Thyroid gland (tissue), 4 donors: ENCODE measurements at regions not wholly inside any gene's neighbourhood (a gene's known extent, or its start where the extent isn't known, plus 50 kb on each side); places are given as distances from the start of the nearest gene placed in this dataset.

Experiments
- DNase-seq, 2 donors: peaks; one replicate each; pipeline ENCODE4 v3.0.0-alpha.2; 2019
- H3K27ac ChIP-seq, 3 donors: fragments of 200-600 bp; sonication (generic); 1 replicate in 2 of 3; 2 replicates in 1 of 3; pipeline ENCODE4 v1.5.1; 2016 to 2019; ENCODE audit warnings: mild to moderate bottlenecking in 1 of 3, moderate library complexity in 1 of 3
- H3K27me3 ChIP-seq: fragments of 200-600 bp; sonication (generic); one replicate; pipeline ENCODE4 v1.5.1; 2019
- H3K36me3 ChIP-seq, 2 donors: fragments of 200-600 bp; sonication (generic); one replicate each; pipeline ENCODE4 v1.5.1; 2016 to 2019
- H3K4me1 ChIP-seq, 2 donors: fragments of 200-600 bp; sonication (generic); one replicate each; pipeline ENCODE4 v1.5.1; 2017 to 2019
- H3K4me3 ChIP-seq, 3 donors: fragments of 200-600 bp; sonication (generic); replicated peaks in 1 of 3; 1 replicate in 2 of 3; 2 replicates in 1 of 3; pipeline ENCODE4 v1.5.1; 2016; ENCODE audit warnings: mild to moderate bottlenecking in 1 of 3
- H3K9me3 ChIP-seq: fragments of 200-600 bp; sonication (generic); one replicate; pipeline ENCODE4 v1.5.1; 2017
- POLR2A ChIP-seq, 2 donors: fragments of 450-650 bp; IDR thresholded peaks; one replicate each; pipeline ENCODE4 v1.6.1; 2017; ENCODE audit warnings: antibody characterized with exemption in 2 of 2, mild to moderate bottlenecking in 2 of 2, moderate library complexity in 1 of 2
- WGBS, 2 donors: methylation state at CpG; one replicate each; pipeline ENCODE4 v1.1.5; 2017; 5-methylcytosine and 5-hydroxymethylcytosine counted together
- intact Hi-C: fragments of 100-400 bp; cut with DNase I; formaldehyde crosslinking; loops from one replicate; pipeline ENCODE4 v1.15.1; 2023
- TF ChIP-seq, protein P1 (sequence below), 6 experiments: fragments of 200-600 bp in 3 of 6; fragments of 450-650 bp in 3 of 6; sonication (generic) in 3 of 6; IDR thresholded peaks; one replicate each; pipeline ENCODE4 v1.5.1; 2016 to 2019; ENCODE audit warnings: antibody characterized with exemption in 6 of 6, mild to moderate bottlenecking in 2 of 6, inconsistent platforms in 1 of 6, moderate library complexity in 1 of 6

DNA sequence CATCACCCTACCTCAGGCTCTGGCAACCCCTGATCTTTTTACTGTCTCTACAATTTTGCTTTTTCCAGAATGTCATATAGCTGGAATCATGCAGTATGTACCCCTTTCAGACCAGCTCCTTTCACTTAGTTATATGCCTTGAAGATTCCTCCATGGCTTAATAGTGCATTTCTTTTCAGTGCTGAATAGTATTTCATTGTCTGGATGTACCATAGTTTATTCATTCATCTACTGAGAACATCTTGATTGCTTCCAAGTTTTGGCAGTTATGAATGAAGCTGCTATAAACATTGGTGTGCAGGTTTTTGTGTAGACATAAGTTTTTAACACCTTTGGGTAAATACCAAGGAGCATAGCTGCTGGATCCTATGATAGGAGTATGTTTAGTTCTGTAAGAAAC is 50.8 kb upstream of the ANP32A start:
- no peak for DNase-seq
- Histone ChIP-seq H3K27me3 (no peaks in the 10 kb centered on the region), H3K4me3 (no peak overlapping the region), H3K27ac (no peak overlapping the region), H3K36me3 (no peaks in the 10 kb centered on the region), H3K9me3 (no peaks in the 10 kb centered on the region), H3K4me1 (peaks cover 0 to 5% of the 10 kb centered on the region in 2 donors)
- intact Hi-C loops, result loop anchor here (10.0 kb wide), 1 partner anchor 97 kb away; no protein-coding TSS in a partner anchor
- TF ChIP-seq, protein P1, sequence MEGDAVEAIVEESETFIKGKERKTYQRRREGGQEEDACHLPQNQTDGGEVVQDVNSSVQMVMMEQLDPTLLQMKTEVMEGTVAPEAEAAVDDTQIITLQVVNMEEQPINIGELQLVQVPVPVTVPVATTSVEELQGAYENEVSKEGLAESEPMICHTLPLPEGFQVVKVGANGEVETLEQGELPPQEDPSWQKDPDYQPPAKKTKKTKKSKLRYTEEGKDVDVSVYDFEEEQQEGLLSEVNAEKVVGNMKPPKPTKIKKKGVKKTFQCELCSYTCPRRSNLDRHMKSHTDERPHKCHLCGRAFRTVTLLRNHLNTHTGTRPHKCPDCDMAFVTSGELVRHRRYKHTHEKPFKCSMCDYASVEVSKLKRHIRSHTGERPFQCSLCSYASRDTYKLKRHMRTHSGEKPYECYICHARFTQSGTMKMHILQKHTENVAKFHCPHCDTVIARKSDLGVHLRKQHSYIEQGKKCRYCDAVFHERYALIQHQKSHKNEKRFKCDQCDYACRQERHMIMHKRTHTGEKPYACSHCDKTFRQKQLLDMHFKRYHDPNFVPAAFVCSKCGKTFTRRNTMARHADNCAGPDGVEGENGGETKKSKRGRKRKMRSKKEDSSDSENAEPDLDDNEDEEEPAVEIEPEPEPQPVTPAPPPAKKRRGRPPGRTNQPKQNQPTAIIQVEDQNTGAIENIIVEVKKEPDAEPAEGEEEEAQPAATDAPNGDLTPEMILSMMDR (IDR thresholded peaks at IDR 0.05), result no peak
- no peak for TF ChIP-seq POLR2A (IDR thresholded peaks at IDR 0.05)

DNA sequence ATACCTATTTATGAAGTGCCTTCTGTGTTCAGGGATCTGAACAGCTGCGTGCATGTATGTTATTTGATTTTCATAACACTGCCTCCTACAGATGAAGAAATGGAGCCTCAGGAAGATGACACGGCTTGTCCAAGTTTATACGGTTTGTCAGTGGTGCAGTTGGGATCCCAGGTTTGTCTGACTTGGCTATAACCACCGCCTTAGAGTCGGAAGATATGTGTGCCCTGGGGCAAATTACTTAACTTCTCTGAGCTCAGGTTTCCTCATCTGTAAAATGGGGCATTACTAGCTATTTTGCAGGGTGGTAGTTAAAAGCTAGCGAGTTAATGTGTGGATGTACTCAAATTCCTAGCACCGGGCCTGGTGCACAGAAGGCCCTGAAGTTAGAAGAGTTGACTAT is 54.1 kb upstream of the ANP32A start:
- no peaks in the 10 kb centered on the region for H3K27me3 ChIP-seq
- no peak overlapping the region for H3K4me3 ChIP-seq
- WGBS, 2 donors, result 94 to 95% methylated on average over 7 of the region's 7 CpGs
- TF ChIP-seq POLR2A (IDR thresholded peaks at IDR 0.05), result no peak
- TF ChIP-seq, protein P1 (IDR thresholded peaks at IDR 0.05), result no peak
- H3K9me3 ChIP-seq, result no peaks in the 10 kb centered on the region
- H3K36me3 ChIP-seq, result no peaks in the 10 kb centered on the region
- no peak for DNase-seq
- H3K27ac ChIP-seq, result no peak overlapping the region
- peaks cover 0 to 5% of the 10 kb centered on the region in 2 donors for H3K4me1 ChIP-seq
- intact Hi-C loops, result loop anchor here (5.0 to 10.0 kb wide), 3 partner anchors 100 to 322 kb away; no protein-coding TSS in a partner anchor

DNA sequence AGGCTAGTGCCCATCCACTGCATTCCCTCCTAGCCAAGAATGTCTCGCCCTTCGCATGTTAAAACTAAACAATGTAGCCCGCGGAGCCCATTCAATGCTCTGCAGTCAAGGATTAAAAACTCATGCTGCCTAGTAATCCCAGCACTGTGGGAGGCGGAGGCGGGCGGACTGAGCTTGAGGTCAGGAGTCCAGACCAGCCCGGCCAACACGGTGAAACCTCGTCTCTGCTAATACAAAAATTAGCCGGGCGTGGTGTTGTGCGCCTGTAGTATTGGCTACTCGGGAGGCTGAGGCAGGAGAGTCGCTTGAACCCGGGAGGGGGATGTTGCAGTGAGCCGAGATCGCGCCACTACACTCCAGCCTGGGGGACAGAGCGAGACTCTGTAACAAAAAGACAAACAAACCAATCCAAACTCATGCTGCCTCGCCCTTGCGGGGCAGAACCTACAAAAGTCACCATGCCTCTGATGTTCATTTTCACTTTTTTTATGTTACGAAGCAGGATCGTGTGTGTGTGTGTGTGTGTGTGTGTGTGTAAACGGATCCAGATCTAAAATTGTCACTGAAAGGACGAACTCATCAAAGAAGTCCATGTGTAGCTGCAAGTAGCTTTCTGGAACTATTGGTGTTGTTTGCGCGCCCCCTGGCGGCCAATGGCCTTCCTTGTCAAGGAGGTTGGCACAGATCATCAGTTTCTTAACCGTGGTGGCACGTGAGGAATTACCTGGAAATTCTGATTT is 54.8 kb upstream of the SPESP1 start:
- WGBS, 2 donors, result 11 to 12% methylated on average over 31 of the region's 31 CpGs
- peak; percentile 93 to 97 for DNase-seq
- Histone ChIP-seq H3K36me3 (no peaks in the 10 kb centered on the region), H3K9me3 (no peaks in the 10 kb centered on the region), H3K27ac (no peak overlapping the region), H3K4me3 (no peak overlapping the region), H3K27me3 (no peaks in the 10 kb centered on the region), H3K4me1 (peaks cover 0 to 5% of the 10 kb centered on the region in 2 donors)
- intact Hi-C loops, result loop anchor here (5.0 to 10.0 kb wide), 3 partner anchors 101 to 323 kb away; no protein-coding TSS in a partner anchor
- TF ChIP-seq, protein P1 (IDR thresholded peaks at IDR 0.05), result peak; percentile 78 to 93 (median 86)
- no peak for TF ChIP-seq POLR2A (IDR thresholded peaks at IDR 0.05)

DNA sequence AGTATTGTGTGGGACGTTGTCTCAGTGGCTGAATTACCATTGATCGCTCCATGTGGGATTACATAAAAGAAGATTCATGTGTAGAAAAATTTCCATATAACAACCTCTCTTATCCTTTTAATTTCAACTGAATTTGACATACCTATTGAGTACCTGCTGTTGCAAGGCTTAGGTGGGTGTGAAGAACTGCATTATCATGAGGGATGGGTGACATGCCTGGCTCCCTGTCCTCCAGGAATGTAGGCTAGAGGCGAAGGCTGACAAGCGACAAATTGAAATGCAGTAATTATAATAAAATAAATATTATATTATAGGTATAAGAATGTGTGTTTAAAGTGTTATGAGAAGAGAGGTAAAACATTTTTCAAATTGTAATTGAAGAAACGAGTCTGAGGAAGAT is 52.7 kb upstream of the SPESP1 start:
- Histone ChIP-seq H3K27me3 (no peaks in the 10 kb centered on the region), H3K4me3 (no peak overlapping the region), H3K27ac (no peak overlapping the region), H3K9me3 (no peaks in the 10 kb centered on the region), H3K4me1 (peaks cover 0 to 5% of the 10 kb centered on the region in 2 donors), H3K36me3 (no peaks in the 10 kb centered on the region)
- DNase-seq, result no peak
- intact Hi-C loops, result loop anchor here (5.0 to 10.0 kb wide), 3 partner anchors 103 to 325 kb away; no protein-coding TSS in a partner anchor
- WGBS, 2 donors, result 91 to 94% methylated on average over 5 of the region's 5 CpGs
- TF ChIP-seq POLR2A (IDR thresholded peaks at IDR 0.05), result no peak

DNA sequence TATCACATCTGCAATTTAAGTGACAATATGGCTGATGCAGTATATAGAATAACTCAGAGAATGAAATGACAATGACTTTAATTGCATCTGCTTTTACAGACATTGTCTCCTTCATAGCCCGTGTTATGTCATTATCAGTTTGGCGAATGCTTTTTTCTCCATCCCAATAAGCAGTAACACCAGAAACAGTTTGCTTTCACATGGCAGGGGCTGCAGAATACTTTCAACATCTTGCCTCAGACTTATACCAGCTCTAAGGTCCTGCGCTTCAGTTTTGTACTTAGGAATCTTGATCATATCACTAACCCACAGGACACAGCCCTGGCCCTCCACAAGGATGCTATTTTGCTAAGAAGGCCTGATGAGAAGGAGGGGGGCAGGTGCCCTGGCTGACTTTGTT is 49.9 kb upstream of the SPESP1 start:
- no peak for DNase-seq
- H3K4me1 ChIP-seq, result peaks cover 0 to 8% of the 10 kb centered on the region in 2 donors
- no peak overlapping the region for H3K27ac ChIP-seq
- no peak for TF ChIP-seq POLR2A (IDR thresholded peaks at IDR 0.05)
- TF ChIP-seq, protein P1 (IDR thresholded peaks at IDR 0.05), result no peak
- no peaks in the 10 kb centered on the region for H3K36me3 ChIP-seq
- 95 to 96% methylated on average over 3 of the region's 3 CpGs for WGBS, 2 donors
- no peaks in the 10 kb centered on the region for H3K9me3 ChIP-seq
- no peak overlapping the region for H3K4me3 ChIP-seq
- intact Hi-C loops, result no loop called here
- no peaks in the 10 kb centered on the region for H3K27me3 ChIP-seq
